ENCODE measurements at regions not wholly inside any gene's neighbourhood (a gene's known extent, or its start where the extent isn't known, plus 50 kb on each side); places are given as distances from the start of the nearest gene placed in this dataset.

GRCh38 chr5:42887097-42887496 is 75.4 kb upstream of the SELENOP start (continued):
- TF ChIP-seq CHD7 (IDR thresholded peaks at IDR 0.05; ENCODE audit: insufficient replicate concordance, low read length) (no peak), NRF1 (IDR thresholded peaks at IDR 0.05; ENCODE audit: low read depth, low read length) (no peak), MAFK (IDR thresholded peaks at IDR 0.05; ENCODE audit: low read depth, low read length) (no peak), SIN3A (conservative IDR thresholded peaks at IDR 0.05 in 1 of 2, IDR thresholded peaks at IDR 0.05 in 1 of 2; ENCODE audit: low read depth in 1 of 2, low read length in 2 of 2) (no peak), PHF8 (conservative IDR thresholded peaks at IDR 0.05; ENCODE audit: low read depth, low read length) (no peak), SAP30 (IDR thresholded peaks at IDR 0.05; ENCODE audit: insufficient read depth, insufficient replicate concordance, low read length) (no peak)
